ENCODE measurements at regions not wholly inside any gene's neighbourhood (a gene's known extent, or its start where the extent isn't known, plus 50 kb on each side); places are given as distances from the start of the nearest gene placed in this dataset.

DNA sequence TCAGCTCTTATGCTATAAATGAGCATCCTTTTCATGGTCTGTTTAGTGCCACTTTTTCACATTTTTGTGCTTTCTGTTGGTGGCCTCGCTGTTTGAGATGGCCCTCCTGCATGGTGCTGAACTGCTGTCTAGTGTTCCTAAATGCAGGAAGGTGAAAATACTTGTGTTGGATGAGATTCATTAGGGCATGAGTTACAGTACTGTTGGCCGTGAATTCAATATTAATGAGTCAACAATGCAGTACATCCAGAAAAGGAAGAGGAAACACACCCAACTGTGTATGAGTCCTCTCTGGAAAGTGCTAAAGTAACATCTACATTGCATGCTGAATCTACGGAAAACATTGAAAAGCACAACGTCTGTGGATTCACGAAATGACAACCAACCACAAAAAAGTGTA lies 124.0 kb downstream of the HERPUD2 start:
- ChIA-PET CTCF (no interaction called here), POLR2A (no interaction called here)
- Mint-ChIP-seq H3K36me3 (ENCODE audit: insufficient read depth, unreplicated experiment) (no peaks in the 10 kb centered on the region), H3K4me3 (ENCODE audit: unreplicated experiment) (no peak overlapping the region), H3K4me1 (ENCODE audit: low read depth, unreplicated experiment) (no peaks in the 10 kb centered on the region), H3K9me3 (ENCODE audit: unreplicated experiment) (no peaks in the 10 kb centered on the region), H3K27me3 (ENCODE audit: insufficient read depth, unreplicated experiment) (peaks cover 11% of the 10 kb centered on the region), H3K27ac (ENCODE audit: unreplicated experiment) (no peak overlapping the region)
- no TSS peak for BruUV-seq (replicated peaks)
- TF ChIP-seq, protein P1, sequence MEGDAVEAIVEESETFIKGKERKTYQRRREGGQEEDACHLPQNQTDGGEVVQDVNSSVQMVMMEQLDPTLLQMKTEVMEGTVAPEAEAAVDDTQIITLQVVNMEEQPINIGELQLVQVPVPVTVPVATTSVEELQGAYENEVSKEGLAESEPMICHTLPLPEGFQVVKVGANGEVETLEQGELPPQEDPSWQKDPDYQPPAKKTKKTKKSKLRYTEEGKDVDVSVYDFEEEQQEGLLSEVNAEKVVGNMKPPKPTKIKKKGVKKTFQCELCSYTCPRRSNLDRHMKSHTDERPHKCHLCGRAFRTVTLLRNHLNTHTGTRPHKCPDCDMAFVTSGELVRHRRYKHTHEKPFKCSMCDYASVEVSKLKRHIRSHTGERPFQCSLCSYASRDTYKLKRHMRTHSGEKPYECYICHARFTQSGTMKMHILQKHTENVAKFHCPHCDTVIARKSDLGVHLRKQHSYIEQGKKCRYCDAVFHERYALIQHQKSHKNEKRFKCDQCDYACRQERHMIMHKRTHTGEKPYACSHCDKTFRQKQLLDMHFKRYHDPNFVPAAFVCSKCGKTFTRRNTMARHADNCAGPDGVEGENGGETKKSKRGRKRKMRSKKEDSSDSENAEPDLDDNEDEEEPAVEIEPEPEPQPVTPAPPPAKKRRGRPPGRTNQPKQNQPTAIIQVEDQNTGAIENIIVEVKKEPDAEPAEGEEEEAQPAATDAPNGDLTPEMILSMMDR (IDR thresholded peaks at IDR 0.05; ENCODE audit: insufficient read depth in 1 of 2, low read depth in 1 of 2, low read length in 1 of 2, severe bottlenecking in 1 of 2, unreplicated experiment in 1 of 2): no peak
- no peaks in the 10 kb centered on the region for H3K4me1 ChIP-seq
- DNase-seq: no peak
- no peaks in the 10 kb centered on the region for H3K36me3 ChIP-seq (ENCODE audit: control insufficient read depth, insufficient read depth, low read length)
- intact Hi-C loops (cut with micrococcal nuclease; ENCODE audit: unreplicated experiment): no loop called here
- no peaks in the 10 kb centered on the region for H3K9me3 ChIP-seq
- no peak overlapping the region for H3K4me3 ChIP-seq (ENCODE audit: low read depth, low read length)
- H3K27me3 ChIP-seq (replicated peaks; ENCODE audit: control insufficient read depth, insufficient read depth, low read length): no peaks in the 10 kb centered on the region; the same call in 1 of the 2 replicates

DNA sequence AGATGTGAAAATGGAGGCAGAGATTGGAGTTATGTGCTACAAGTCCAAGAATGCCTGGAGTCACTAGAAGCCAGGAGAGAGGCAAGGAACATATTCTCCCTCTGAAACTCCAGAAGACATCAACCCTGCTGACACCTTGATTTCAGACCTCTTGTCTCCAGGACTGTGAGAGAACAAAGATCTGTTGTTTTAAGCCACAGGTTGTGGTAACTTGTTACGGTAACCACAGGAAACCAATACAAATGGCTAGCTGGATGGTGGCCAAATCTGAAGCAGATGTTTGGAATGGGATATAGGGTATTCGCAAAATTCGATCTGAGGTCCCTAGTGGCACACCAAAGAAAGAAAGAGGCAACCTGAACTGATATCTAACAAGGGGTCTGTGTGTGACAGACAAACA lies 129.0 kb downstream of the HERPUD2 start:
- Mint-ChIP-seq H3K36me3 (ENCODE audit: insufficient read depth, unreplicated experiment) (no peaks in the 10 kb centered on the region), H3K9me3 (ENCODE audit: unreplicated experiment) (no peaks in the 10 kb centered on the region), H3K27me3 (ENCODE audit: insufficient read depth, unreplicated experiment) (peaks cover 11% of the 10 kb centered on the region), H3K4me3 (ENCODE audit: unreplicated experiment) (no peak overlapping the region), H3K27ac (ENCODE audit: unreplicated experiment) (no peak overlapping the region), H3K4me1 (ENCODE audit: low read depth, unreplicated experiment) (no peaks in the 10 kb centered on the region)
- Histone ChIP-seq H3K4me3 (ENCODE audit: low read depth, low read length) (no peak overlapping the region), H3K27me3 (replicated peaks; ENCODE audit: control insufficient read depth, insufficient read depth, low read length) (no peaks in the 10 kb centered on the region), H3K36me3 (ENCODE audit: control insufficient read depth, insufficient read depth, low read length) (no peaks in the 10 kb centered on the region), H3K9me3 (no peaks in the 10 kb centered on the region), H3K4me1 (no peaks in the 10 kb centered on the region)
- no peak for DNase-seq
- intact Hi-C loops (cut with micrococcal nuclease; ENCODE audit: unreplicated experiment): no loop called here
- ChIA-PET POLR2A (no interaction called here), CTCF (interaction anchor here (0.8 kb wide), 1 partner anchor 58 kb away, joined by 4 read pairs; no protein-coding TSS in a partner anchor)
- no TSS peak for BruUV-seq (replicated peaks)
- TF ChIP-seq, protein P1 (IDR thresholded peaks at IDR 0.05; ENCODE audit: insufficient read depth in 1 of 2, low read depth in 1 of 2, low read length in 1 of 2, severe bottlenecking in 1 of 2, unreplicated experiment in 1 of 2): no peak

DNA sequence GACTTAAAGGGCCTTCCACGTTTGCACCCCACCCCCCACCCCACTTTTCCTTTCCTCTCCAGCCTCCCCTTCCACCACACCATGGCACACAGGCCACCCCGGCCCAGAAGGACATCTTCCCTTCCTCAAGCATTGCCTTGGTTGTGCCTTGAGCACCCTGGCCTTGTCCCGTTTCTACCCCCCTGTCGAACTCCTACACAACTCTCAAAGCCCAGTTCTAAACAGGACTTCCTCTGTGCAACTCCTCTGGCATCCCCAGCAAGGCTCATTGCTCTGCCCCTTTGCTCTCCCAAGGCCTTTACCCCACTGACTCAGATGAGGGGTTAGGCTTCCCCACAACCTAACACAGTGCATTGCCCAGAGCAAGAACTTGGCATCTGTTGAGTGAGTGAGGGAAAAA lies 136.1 kb downstream of the HERPUD2 start:
- TF ChIP-seq, protein P1 (IDR thresholded peaks at IDR 0.05; ENCODE audit: insufficient read depth in 1 of 2, low read depth in 1 of 2, low read length in 1 of 2, severe bottlenecking in 1 of 2, unreplicated experiment in 1 of 2): no peak
- Histone ChIP-seq H3K9me3 (no peaks in the 10 kb centered on the region), H3K36me3 (ENCODE audit: control insufficient read depth, insufficient read depth, low read length) (no peaks in the 10 kb centered on the region), H3K27me3 (replicated peaks; ENCODE audit: control insufficient read depth, insufficient read depth, low read length) (no peaks in the 10 kb centered on the region), H3K4me1 (peaks cover 16% of the 10 kb centered on the region), H3K4me3 (ENCODE audit: low read depth, low read length) (no peak overlapping the region)
- Mint-ChIP-seq H3K27me3 (ENCODE audit: insufficient read depth, unreplicated experiment) (peaks cover 5% of the 10 kb centered on the region), H3K4me1 (ENCODE audit: low read depth, unreplicated experiment) (peaks cover 7% of the 10 kb centered on the region), H3K36me3 (ENCODE audit: insufficient read depth, unreplicated experiment) (no peaks in the 10 kb centered on the region), H3K4me3 (ENCODE audit: unreplicated experiment) (no peak overlapping the region), H3K27ac (ENCODE audit: unreplicated experiment) (no peak overlapping the region), H3K9me3 (ENCODE audit: unreplicated experiment) (no peaks in the 10 kb centered on the region)
- ChIA-PET POLR2A (no interaction called here), CTCF (no interaction called here)
- no peak for DNase-seq
- BruUV-seq (replicated peaks): no TSS peak
- intact Hi-C loops (cut with micrococcal nuclease; ENCODE audit: unreplicated experiment): no loop called here
